ENCODE measurements at regions not wholly inside any gene's neighbourhood (a gene's known extent, or its start where the extent isn't known, plus 50 kb on each side); places are given as distances from the start of the nearest gene placed in this dataset.

DNA sequence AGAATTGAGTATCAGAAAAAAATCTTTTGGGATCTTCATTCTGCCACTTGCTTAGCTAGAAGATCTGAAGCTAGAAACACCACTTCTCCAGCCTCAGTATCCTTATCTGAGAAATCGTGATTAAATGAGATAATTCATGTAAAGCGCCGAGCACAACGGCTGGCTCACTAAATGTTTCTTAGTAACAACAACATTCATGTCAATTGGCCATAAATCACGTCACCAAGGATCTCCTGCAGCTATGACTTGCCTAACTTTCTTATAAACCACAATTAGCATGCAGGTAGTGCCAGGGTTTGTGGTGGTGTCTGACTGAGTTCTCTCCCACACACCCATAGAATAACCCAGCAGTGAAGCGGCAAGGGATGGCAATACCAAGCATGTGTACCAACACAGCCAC, 501.3 kb downstream of the EFNB2 start:
- TF ChIP-seq, protein P1, sequence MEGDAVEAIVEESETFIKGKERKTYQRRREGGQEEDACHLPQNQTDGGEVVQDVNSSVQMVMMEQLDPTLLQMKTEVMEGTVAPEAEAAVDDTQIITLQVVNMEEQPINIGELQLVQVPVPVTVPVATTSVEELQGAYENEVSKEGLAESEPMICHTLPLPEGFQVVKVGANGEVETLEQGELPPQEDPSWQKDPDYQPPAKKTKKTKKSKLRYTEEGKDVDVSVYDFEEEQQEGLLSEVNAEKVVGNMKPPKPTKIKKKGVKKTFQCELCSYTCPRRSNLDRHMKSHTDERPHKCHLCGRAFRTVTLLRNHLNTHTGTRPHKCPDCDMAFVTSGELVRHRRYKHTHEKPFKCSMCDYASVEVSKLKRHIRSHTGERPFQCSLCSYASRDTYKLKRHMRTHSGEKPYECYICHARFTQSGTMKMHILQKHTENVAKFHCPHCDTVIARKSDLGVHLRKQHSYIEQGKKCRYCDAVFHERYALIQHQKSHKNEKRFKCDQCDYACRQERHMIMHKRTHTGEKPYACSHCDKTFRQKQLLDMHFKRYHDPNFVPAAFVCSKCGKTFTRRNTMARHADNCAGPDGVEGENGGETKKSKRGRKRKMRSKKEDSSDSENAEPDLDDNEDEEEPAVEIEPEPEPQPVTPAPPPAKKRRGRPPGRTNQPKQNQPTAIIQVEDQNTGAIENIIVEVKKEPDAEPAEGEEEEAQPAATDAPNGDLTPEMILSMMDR (IDR thresholded peaks at IDR 0.05) = no peak
- TF ChIP-seq POLR2A (IDR thresholded peaks at IDR 0.05) = no peak
- TF ChIP-seq POLR2AphosphoS5 (IDR thresholded peaks at IDR 0.05) = no peak

Data from gastroesophageal sphincter (tissue), 3 donors.